ENCODE measurements at regions not wholly inside any gene's neighbourhood (a gene's known extent, or its start where the extent isn't known, plus 50 kb on each side); places are given as distances from the start of the nearest gene placed in this dataset.

DNA sequence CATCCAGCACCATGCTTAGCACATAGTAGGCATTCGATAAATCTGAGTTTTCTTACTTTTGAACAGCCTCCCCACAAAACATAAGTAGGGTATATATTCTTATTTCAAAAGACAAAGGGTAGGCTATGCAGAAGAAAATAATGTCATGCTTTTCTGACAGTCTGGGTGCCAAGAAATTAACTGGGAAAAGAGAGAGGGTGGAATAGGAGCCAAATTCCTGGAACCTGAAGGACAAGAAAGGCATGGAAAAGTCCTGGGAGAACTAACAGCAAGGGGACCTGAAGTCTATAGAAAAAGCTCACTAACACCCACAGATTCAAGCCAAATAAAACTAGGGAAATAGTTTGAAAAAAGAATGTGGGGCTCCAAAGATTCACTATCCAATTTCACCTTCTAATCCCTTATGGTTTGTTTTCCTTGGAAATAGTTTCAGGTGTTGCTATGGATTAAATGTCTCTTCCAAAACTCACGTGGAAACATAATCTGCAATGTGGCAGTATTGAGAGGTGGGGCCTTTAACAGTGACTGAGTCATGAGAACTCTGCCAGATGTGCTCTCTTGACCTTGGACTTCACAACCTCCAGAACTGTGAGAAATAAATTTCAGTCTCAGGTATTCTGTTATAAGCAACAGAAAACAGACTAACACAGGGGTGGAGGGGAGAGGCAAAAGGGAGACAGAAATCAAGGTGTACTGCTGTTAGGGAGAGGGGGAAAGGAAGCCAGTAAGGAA, 173.3 kb upstream of the ARHGEF9 start:
- Histone ChIP-seq H3K27ac (no peak overlapping the region), H3K4me3 (no peak overlapping the region)
- DNase-seq (ENCODE audit: low spot score): no peak
- TF ChIP-seq, protein P1, sequence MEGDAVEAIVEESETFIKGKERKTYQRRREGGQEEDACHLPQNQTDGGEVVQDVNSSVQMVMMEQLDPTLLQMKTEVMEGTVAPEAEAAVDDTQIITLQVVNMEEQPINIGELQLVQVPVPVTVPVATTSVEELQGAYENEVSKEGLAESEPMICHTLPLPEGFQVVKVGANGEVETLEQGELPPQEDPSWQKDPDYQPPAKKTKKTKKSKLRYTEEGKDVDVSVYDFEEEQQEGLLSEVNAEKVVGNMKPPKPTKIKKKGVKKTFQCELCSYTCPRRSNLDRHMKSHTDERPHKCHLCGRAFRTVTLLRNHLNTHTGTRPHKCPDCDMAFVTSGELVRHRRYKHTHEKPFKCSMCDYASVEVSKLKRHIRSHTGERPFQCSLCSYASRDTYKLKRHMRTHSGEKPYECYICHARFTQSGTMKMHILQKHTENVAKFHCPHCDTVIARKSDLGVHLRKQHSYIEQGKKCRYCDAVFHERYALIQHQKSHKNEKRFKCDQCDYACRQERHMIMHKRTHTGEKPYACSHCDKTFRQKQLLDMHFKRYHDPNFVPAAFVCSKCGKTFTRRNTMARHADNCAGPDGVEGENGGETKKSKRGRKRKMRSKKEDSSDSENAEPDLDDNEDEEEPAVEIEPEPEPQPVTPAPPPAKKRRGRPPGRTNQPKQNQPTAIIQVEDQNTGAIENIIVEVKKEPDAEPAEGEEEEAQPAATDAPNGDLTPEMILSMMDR (IDR thresholded peaks at IDR 0.05): no peak

DNA sequence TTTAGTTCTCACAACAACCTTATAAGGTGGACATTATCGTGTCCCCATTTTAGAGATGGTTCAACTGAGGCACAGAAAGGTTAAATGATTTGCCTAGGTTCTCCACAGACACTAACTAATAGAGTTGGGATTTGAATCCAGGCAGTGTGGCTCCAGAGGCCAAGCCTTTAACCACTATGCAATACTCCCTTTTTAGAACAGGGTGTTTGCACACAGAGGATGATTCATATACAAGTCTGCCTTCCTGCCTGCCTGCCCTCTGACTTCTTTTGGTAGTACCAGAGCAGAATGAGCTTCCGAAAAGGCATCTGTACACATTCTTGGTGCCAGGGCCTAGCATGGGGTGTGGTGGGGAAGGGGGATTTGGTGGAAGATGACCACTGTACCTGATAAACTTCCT, 150.8 kb upstream of the ARHGEF9 start:
- H3K27ac ChIP-seq: no peak overlapping the region
- DNase-seq (ENCODE audit: low spot score): no peak
- H3K4me3 ChIP-seq: no peak overlapping the region
- TF ChIP-seq, protein P1 (IDR thresholded peaks at IDR 0.05): no peak

DNA sequence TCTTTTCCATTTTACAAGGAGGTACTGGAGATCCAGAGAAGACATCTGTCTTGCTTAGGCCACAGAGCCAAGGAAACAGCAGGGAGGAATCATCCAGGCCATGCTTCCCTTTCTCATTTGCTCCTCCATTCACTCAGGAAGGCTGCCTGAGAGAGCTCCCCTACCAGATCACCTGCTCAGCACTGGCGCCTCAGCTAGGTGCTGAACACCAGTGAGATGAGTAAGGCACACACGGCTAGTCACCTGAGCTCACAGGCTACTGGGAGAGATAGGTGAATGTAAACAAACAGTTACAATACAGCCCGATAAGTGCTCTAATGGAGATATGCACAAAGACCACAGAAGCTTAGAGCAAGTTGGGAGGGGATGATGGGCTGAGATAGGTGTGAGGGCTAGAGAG, 149.8 kb upstream of the ARHGEF9 start:
- TF ChIP-seq, protein P1 (IDR thresholded peaks at IDR 0.05): no peak
- H3K4me3 ChIP-seq: no peak overlapping the region
- H3K27ac ChIP-seq: no peak overlapping the region
- no peak for DNase-seq (ENCODE audit: low spot score)

DNA sequence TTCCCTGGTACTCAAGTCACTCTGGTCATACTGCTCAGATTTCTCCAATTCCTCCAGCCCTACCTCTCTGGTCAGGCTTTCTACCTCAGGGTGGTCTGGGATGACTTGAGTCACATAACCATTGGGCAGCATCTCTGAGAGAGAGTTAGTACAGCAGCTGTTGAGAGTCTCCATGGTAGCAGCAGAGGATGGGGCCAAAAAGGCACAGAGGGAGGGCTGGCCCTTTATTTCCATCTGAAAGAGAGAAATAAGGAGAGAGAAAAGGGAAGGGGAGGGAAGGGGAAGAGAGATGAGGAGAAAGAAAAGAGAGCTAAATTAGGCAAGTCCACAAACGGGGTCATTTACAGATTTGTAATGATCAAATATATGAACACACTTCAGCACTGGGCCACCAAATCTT, 149.1 kb upstream of the ARHGEF9 start:
- Histone ChIP-seq H3K27ac (no peak overlapping the region), H3K4me3 (no peak overlapping the region)
- TF ChIP-seq, protein P1 (IDR thresholded peaks at IDR 0.05): no peak
- DNase-seq (ENCODE audit: low spot score): no peak

DNA sequence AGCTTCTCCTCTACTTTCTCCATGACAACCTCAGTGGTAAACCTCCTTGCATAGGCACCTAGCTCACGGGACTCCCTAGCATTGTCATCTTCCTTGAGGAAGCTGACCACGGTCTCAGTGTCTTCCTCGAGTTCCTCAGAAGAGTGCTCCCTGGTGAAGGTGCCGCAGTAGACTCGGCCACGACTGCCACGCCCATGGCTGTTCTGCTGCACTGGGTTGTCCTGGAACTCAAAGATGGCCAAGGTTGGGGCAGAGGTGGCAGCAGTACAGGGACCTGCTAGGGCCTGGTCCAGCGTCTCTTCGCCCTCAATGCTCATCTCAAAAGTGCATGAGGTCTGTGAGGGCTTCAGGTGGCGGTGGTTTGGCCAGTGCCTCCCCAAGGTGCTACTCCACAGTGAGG, 147.9 kb upstream of the ARHGEF9 start:
- Histone ChIP-seq H3K27ac (no peak overlapping the region), H3K4me3 (no peak overlapping the region)
- no peak for DNase-seq (ENCODE audit: low spot score)
- TF ChIP-seq, protein P1 (IDR thresholded peaks at IDR 0.05): no peak

DNA sequence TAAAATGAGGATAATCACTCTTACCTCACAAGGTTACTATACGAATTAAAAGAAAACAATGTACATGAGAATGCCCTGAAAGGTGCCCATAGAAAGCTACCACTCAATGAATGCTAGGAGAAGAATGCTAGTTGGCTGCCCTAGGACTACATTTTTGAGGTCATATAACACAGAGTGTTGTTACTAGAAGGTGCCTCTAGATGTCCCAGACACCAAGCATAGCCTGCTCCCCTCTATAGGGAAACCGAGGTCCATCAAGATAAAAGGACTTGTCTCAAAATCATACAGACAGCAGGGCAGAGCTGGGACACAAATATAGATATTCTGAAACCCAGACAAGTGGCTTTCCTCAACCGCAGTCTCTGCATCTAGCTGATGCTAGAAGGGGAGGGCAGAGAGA, 147.0 kb upstream of the ARHGEF9 start:
- TF ChIP-seq, protein P1 (IDR thresholded peaks at IDR 0.05): no peak
- Histone ChIP-seq H3K27ac (no peak overlapping the region), H3K4me3 (no peak overlapping the region)
- DNase-seq (ENCODE audit: low spot score): no peak

DNA sequence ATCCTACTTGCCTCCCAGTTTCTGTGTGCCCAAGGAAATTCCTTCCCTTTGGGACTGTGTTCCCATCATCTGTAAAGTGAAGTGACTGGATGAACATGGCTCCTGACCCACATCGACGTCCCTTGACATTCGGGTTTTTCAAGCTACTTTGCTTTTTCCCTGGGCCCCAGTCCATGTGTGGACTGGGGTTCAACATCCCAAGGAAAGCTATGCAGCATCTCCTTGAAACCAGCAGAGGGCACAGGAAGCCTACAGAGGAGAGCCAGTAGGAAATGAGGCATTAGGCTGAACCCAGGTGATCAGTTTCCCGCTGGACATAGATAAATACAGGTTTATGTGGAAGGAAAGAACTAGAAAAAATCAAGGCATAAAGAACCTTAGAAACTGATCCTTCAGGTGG, 145.1 kb upstream of the ARHGEF9 start:
- H3K27ac ChIP-seq: no peak overlapping the region
- DNase-seq (ENCODE audit: low spot score): no peak
- TF ChIP-seq, protein P1 (IDR thresholded peaks at IDR 0.05): no peak

More for the DNA sequence above, 145.1 kb upstream of the ARHGEF9 start:
- no peak overlapping the region for H3K4me3 ChIP-seq
